Lower leg skin (tissue), 4 donors: ENCODE measurements at regions not wholly inside any gene's neighbourhood (a gene's known extent, or its start where the extent isn't known, plus 50 kb on each side); places are given as distances from the start of the nearest gene placed in this dataset.

Source experiments
- DNase-seq, 2 donors: peaks; one replicate each; pipeline ENCODE4 v3.0.0-alpha.2; 2019; ENCODE audit warnings: low spot score in 2 of 2
- H3K4me3 ChIP-seq: fragments of 200-600 bp; sonication (generic); 2 replicates; pipeline ENCODE4 v1.5.1; 2017; ENCODE audit warnings: mild to moderate bottlenecking, low read depth; ENCODE audit not compliant: poor library complexity, severe bottlenecking
- POLR2A ChIP-seq, 2 donors: fragments of 450-650 bp; IDR thresholded peaks; one replicate each; pipeline ENCODE4 v1.6.1; 2016 to 2017; ENCODE audit warnings: antibody characterized with exemption in 2 of 2, mild to moderate bottlenecking in 1 of 2, moderate library complexity in 1 of 2
- WGBS, 2 donors: methylation state at CpG; one replicate each; pipeline ENCODE4 v1.1.5; 2018; 5-methylcytosine and 5-hydroxymethylcytosine counted together
- intact Hi-C: fragments of 100-400 bp; cut with DNase I; formaldehyde crosslinking; loops from one replicate; pipeline ENCODE4 v1.15.0; 2023; ENCODE audit warnings: low total_unique reads
- TF ChIP-seq, protein P1 (sequence below), 3 donors: fragments of 450-650 bp; IDR thresholded peaks; one replicate each; pipeline ENCODE4 v1.5.1; 2016; ENCODE audit warnings: antibody characterized with exemption in 3 of 3, mild to moderate bottlenecking in 3 of 3, moderate library complexity in 2 of 3

GRCh38 chr20:63082308-63082938 lies 75.7 kb upstream of the BHLHE23 start:
- H3K4me3 ChIP-seq, result no peak overlapping the region
- 18 to 21% methylated on average over 12 to 14 of the region's 15 CpGs for WGBS, 2 donors
- peak in 1 of 2 donors; percentile 79 for DNase-seq
- TF ChIP-seq, protein P1, sequence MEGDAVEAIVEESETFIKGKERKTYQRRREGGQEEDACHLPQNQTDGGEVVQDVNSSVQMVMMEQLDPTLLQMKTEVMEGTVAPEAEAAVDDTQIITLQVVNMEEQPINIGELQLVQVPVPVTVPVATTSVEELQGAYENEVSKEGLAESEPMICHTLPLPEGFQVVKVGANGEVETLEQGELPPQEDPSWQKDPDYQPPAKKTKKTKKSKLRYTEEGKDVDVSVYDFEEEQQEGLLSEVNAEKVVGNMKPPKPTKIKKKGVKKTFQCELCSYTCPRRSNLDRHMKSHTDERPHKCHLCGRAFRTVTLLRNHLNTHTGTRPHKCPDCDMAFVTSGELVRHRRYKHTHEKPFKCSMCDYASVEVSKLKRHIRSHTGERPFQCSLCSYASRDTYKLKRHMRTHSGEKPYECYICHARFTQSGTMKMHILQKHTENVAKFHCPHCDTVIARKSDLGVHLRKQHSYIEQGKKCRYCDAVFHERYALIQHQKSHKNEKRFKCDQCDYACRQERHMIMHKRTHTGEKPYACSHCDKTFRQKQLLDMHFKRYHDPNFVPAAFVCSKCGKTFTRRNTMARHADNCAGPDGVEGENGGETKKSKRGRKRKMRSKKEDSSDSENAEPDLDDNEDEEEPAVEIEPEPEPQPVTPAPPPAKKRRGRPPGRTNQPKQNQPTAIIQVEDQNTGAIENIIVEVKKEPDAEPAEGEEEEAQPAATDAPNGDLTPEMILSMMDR (IDR thresholded peaks at IDR 0.05), result no peak
- TF ChIP-seq POLR2A (IDR thresholded peaks at IDR 0.05), result no peak
- intact Hi-C loops, result no loop called here

DNA sequence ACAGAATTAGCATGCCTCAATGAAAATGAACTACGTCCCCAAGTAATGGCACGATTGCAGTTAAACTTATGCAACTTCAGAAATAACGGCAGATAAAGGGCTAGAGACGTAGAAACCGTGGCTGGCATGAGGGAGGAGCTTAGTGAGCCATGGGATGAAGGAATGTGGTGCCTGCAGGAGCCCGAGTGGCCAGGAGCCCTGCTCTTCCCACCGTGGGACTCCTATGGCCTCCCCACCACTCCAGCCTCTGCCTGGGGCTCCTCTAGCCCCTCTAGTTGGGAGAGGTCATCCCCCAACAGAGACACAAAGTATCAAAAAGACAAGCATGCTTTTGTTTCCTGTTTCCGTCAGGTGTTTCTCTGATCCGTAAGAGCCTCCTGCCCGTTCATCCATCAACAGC lies 75.1 kb upstream of the BHLHE23 start:
- H3K4me3 ChIP-seq, result no peak overlapping the region
- TF ChIP-seq, protein P1 (IDR thresholded peaks at IDR 0.05), result no peak
- TF ChIP-seq POLR2A (IDR thresholded peaks at IDR 0.05), result no peak
- intact Hi-C loops, result no loop called here
- no peak for DNase-seq
- WGBS, 2 donors, result 45 to 52% methylated on average over 10 of the region's 10 CpGs

DNA sequence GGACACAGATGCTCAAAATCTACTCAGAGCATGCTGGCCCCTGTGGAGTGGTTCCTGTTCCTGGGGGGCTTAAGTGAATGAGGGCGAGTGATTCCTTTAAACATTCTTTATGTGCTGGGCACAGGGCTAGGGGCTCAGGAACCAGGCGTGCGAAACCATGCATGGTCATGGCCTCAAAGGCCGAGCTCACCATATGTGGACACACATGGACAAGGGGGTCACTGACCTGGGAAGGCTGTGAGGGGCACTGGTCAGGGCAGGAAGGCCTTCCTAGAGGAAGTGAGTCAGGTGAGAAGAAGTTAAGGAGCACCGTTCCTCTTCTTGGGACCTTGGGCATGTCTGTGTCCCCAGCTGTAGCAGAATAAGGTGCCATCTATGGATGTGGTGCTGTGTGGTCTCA lies 74.6 kb upstream of the BHLHE23 start:
- 76 to 90% methylated on average over 5 of the region's 5 CpGs for WGBS, 2 donors

DNA sequence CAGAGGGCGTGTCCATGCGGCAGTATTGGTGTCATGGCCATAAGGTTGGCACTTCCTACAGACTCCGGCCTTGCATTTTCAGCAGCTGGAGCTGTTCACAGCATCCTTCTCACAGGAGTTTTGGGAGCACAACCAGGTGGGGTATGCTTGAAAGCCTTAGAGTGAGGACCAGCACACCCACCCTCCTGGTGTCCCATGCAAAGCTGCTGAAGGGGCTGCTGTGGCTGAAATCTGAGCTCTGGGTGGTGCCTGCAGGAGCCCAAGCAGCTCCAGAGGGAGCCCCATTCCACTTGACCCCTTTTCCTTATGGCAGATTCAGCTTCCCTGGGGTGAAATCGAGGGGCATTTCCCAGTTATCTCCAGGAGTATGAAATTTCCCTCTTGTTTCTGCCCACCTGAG lies 74.0 kb upstream of the BHLHE23 start:
- TF ChIP-seq, protein P1 (IDR thresholded peaks at IDR 0.05), result no peak
- no peak for TF ChIP-seq POLR2A (IDR thresholded peaks at IDR 0.05)
- intact Hi-C loops, result no loop called here
- 69 to 82% methylated on average over 4 of the region's 4 CpGs for WGBS, 2 donors
- no peak for DNase-seq
- H3K4me3 ChIP-seq, result no peak overlapping the region

More for the DNA sequence above, 74.6 kb upstream of the BHLHE23 start:
- intact Hi-C loops, result no loop called here
- TF ChIP-seq, protein P1 (IDR thresholded peaks at IDR 0.05), result no peak
- TF ChIP-seq POLR2A (IDR thresholded peaks at IDR 0.05), result no peak
- DNase-seq, result peak in 1 of 2 donors; percentile 21
- no peak overlapping the region for H3K4me3 ChIP-seq

DNA sequence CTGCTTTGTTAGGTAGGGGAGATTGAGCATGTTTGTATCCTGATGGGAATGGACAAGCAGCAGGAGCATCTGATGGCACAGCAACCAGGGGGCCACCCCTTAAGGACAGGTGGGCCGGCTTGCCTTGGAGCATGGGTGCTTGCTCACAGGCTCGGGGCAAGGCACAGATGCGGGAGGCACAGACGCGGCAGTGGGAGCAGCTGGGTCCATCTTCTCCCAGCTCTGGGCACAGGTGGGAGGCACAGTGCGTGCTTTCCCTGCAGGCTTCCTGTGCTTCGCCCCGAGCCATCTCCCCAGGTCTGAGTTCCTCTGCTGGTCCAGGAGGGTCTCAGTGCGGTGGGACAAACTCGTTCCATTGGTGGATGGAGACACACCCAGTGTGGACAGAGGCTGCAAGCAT lies 73.6 kb upstream of the BHLHE23 start:
- TF ChIP-seq POLR2A (IDR thresholded peaks at IDR 0.05), result no peak
- TF ChIP-seq, protein P1 (IDR thresholded peaks at IDR 0.05), result no peak
- intact Hi-C loops, result no loop called here
- peak in 1 of 2 donors; percentile 72 for DNase-seq
- no peak overlapping the region for H3K4me3 ChIP-seq
- WGBS, 2 donors, result 86% methylated on average over 10 of the region's 10 CpGs

DNA sequence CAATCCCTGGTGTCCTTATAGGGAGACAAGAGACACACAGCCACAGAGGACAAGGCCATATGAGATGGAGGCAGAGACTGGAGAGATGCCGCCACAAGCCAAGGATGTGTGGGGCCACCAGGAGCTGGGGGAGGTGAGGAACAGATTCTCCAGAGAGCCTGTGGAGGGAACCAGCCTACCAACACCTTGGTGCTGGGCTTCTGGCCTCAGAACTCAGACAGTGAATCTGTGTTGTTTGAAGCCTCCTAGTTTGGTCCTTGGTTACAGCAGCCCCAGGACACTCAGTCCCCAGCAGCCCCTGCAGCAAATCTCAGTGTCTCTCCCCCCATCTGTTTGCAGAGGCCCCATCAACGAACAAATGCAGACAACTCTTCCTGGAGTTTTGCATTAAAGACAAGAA lies 73.2 kb upstream of the BHLHE23 start:
- intact Hi-C loops, result no loop called here
- no peak overlapping the region for H3K4me3 ChIP-seq
- WGBS, 2 donors, result 46 to 77% methylated on average over 2 of the region's 2 CpGs
- TF ChIP-seq, protein P1 (IDR thresholded peaks at IDR 0.05), result no peak
- no peak for TF ChIP-seq POLR2A (IDR thresholded peaks at IDR 0.05)
- peak in 1 of 2 donors; percentile 53 for DNase-seq
